NCI-H2081 treated with DMSO at 0.1 percent for 48 hours (cell line): ENCODE measurements at regions not wholly inside any gene's neighbourhood (a gene's known extent, or its start where the extent isn't known, plus 50 kb on each side); places are given as distances from the start of the nearest gene placed in this dataset.

Experiments
- DNase-seq: peaks from one replicate; lab custom pipeline; 2025; lab: John Stamatoyannopoulos, UW

DNA sequence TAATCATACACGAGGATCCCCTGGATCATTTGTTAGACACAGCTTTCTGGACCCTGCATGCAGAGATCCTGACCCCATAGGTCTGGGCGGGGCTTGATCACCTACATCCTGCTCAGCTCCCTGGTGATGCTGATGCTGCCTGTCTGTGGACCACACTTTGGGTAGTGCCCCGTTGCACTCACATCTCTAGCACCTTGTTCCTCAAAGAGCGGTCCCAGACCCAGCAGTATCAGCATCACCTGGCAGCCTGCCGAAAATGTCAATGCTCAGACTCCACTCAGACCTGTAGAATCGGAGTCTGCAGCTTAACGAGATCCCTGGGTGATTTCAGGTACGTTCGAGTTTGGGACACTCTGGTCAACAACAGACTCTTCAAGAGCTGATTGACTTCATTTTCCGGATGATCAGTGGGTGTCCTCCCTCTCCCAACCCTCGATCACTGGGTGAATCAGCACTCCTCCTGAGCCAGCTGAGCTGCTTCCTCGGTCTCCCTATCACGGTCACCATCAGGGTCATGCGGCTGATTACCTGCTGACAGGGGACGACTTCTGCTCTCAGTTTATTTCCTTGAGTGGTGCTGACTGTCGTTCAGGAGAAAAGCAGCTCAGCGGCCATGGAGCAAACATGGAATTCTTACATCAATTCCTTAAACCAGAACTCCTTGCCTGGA lies 150.6 kb upstream of the RAB12 start:
- DNase-seq = no peak

DNA sequence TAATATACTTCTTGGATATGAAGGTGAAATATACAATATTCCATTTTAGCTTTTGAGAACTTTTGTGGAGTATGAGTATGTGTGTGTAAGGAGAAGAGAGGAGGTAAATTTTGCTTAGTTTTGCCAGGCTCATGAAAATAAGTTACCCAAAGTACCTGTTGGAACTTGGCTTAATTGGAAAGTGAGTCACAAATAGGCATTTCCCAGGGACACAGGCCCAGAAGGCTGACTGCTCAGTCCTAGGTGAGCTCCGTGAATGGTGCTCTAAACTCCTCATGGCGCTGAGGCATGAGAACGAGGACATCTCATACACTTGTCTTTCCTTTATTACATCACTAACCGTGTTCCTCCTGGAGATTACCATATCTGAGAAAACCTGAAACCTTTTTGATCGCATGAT lies 148.5 kb upstream of the RAB12 start:
- no peak for DNase-seq

DNA sequence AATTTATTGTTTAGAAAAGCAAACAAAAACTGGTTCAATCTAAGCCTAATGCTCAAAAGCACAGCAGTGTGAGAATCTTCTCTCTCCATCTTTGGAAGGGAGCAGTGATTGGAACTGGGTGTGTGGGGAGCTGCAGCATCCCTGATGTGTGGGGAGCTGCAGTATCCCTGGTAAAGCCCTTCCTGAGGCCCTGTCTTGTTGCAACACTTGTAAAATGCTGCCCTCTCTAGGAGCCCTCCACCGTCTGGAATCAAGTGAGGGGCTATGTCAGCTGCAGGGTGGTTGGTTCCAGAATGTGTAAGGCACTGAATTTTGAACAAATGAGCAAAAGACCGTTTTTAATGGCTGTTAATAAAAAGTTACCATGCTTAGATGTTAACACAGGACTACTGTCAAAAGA lies 147.7 kb upstream of the RAB12 start:
- DNase-seq = no peak

DNA sequence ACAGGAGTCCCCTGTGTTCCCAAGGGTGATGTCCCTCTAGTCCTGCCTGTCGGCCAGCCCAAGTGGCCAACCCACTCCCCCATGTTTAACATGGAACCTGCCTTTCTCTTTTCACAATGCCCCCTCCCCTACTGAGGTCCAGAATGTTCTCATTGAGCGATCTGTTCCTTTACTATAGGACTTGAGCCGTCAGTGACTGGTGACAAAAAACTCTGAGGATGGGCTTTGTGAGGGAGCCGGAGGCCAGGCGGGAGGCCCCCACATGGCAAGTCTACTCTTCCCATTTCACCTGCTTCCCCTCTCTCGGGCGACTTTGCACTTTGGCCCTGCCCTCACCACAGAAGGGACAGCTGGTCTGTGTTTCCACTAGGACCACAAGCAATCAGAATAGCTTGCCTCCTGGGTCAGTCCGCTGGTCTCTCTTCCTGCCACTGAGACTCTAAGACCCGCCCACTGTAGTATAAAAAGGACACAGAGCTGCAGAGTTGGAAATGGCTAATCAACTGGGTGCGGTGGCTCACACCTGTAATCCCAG lies 146.5 kb upstream of the RAB12 start:
- no peak for DNase-seq

DNA sequence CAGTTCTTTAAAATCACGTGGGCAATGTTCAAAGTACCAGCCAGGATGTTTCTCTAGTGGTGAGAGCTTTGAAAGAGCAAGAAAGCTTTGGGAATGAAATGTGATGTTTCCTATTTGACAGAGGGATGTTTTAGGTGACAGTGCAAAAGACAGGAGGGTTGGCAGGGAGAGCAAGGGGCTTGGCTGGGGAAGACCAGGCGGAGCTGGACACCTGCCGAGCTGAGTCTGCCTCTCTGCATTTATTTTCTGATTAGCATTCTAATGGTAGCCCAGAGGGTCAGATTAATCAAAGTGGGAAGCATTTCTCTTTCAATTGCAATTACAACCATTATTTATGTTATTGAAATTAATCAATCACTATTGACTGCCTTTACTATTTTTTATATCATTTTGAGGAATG lies 145.4 kb upstream of the RAB12 start:
- no peak for DNase-seq

DNA sequence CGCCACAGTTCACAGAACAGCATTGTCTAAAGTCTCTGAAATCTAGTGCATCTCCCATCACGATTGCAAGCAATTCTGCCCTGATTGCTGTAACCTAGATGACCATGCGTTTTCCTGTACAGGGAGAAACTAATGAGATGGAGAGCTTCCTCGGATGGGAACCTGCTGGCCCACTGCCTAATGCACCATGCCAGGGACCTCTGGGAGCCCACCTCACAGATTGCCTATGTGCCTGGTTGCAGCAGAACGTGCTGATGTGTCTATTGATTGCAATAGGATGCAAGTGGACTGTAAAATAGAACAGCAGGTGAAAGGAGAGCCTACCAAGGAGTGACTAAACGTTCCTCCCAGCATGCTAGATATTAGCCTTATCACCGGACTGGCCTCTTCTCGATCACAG lies 141.0 kb upstream of the RAB12 start:
- no peak for DNase-seq

DNA sequence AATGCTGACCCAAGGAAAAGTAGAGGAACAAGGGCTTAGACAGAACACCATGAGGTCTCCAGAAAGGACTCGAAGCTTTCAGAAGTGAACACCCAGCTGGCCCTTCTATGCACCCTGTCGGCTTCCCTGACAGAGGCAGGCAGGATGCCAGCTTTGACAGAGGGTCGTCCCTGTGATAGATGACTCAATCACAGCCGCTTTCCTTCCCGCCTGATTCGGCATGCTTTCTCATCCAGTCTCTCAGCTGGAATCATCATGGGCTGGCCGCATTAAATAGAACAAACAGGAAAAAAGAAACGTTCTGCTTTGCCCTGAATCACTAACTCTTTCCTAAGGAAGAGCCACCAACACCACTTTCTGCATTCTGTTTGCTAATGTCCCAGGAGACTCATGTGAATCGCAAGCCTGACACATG lies 140.3 kb upstream of the RAB12 start:
- DNase-seq = no peak

DNA sequence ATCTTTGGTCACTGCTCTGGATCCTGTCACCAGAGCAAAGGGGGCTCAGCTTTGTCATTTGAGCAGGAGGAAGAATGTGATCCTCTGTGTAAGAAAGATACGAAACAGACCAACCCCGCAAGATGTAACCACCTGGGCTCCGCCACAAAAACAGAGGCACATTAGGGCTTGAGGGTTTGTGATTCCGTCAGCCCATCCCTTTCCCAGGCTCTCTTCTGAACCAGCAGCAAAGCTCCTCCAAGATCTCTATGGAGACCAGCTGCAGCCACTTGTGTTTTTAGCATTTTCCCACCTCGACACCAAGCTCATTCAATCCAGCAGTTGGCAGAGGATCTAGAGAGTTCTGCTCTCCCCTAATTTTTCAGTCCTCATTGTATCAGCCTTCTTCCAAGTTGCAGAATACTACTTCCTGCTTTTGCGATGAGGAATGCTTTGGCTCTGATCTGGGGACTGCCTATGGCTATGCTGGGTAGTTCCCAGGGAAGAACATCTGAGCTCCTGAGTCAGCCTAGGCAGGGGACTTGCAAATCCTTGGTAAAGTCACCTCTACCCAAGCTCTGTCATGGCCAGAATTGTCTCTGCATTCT lies 139.6 kb upstream of the RAB12 start:
- no peak for DNase-seq

DNA sequence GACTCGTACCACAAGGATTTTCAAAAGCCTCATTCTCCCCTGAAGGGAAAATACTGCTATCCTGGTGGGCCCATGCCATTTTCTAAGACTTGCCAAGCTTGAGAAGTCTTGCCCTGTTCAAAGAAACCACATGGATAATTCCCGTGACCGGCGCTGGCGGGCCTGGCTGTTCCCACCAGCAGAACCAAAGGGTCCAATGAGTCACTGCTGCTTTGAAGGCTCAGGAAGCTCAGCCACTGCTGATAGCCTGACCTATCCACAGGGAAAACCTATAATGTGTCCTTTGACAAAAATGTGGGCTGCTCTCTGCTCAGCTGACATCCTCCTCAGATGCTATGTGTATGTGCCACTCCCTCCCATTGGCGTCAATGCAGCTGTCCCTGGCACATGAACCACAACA lies 137.9 kb upstream of the RAB12 start:
- no peak for DNase-seq

DNA sequence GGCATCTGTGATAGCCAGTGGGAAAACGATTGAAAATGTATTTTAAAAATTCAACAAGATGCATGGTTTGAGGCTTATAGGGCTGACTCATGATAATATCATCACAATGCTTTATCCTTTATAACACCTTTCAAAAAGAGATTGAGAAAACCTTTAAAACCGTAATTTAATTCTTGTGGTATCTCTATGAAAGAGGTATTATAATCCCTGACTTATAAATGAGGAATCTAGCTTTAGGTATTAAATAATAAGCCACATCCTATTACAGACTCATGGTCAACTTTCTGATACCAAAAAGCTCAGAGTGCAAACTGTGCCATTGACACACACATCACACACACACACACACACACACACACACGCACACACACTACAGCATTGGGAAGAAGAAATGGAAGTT lies 134.6 kb upstream of the RAB12 start:
- DNase-seq = no peak

DNA sequence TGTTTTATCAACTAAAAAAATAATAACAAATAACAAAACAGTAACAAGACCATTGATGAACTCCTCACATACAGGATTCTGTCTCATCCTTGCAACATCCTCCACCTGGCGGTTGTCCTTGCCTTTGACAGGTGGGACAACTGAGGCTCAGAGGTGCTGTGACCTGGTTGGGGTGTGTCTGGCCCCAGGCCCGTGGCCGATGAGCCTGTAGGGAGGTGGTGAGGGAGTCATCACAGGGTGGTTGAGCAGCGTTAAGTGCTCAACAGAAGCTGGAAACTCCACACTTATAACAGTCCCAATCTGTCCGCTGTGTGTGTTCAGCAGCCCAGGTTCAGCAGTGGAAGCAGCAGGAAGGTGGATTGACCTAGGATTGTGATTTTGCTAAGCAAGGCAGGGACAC lies 131.6 kb upstream of the RAB12 start:
- DNase-seq = no peak

DNA sequence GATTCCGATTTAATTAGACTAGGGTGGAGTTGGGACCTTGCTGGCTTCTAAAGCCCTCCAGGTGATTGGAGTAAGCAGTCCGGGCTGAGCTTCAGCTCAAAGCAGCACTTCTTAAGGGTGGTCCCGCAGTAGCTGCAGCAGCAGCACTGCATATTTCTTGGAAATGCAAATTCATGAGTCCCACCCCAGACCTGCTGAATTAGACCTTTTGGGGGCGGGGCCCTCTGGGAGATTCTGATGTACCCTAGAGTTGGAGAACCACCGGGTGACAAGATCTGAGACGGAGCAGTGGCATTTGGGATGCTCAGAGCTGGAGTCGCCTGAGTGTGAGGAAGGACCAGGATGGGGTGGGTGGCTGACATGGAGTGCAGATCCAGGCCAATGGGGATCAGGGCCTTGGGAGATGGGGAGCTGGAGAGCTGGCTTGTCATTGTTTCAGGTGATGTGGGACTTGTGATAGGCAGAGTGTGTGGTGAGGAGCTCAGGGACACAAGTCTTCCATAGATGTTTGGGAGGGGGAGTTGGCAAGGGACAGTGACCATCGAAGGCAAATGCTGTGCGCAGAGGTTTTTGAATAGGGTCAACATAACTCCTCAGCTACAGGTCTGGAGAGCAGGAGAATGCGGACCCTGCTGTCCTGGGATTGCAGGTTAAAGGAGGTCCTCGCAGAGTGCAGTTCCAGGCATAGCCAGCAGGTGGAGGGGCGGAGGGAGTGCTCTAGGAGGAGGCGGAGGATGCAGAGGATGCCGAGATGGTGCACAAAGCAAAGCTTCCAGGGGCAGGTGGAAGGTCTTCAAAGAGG lies 130.9 kb upstream of the RAB12 start:
- DNase-seq = no peak

DNA sequence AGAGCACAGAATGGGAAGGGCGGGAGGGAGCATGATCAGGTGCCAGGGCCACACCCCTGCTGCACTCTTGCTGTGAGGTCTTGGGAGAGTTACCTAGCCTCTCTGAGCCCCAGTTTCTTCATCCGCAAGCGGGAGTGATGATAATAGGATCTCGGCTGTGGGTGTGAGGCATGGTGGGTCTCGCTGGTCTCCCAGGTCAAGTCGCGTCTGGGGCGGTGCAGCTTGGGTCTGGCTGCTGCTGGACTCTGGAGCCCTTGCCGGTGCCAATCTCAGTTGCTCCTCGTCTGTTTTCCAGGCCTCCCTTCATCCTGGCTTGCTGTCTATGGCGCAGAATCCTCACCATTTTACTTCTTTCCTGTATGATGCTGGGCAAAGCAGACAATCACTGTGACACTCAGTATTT lies 130.3 kb upstream of the RAB12 start:
- no peak for DNase-seq

DNA sequence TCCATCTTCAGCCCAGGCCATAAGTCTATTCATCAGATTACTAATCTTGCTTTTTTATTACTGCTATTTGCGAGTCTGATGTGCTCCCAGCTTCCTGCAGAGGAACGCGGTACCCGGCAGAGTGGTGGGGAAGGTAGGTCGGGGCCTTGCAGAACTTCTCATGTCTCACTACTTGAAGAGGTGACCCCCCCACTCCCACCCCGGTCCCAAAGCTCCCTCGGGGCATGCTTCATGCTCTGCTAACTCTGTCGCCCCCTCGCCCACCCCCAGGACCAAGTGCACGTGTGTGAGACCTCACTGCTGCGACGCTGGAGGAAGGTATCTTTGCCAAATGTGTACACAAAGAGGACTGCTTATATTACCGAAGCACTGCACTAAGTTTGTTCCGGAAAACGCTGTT lies 129.4 kb upstream of the RAB12 start:
- no peak for DNase-seq

DNA sequence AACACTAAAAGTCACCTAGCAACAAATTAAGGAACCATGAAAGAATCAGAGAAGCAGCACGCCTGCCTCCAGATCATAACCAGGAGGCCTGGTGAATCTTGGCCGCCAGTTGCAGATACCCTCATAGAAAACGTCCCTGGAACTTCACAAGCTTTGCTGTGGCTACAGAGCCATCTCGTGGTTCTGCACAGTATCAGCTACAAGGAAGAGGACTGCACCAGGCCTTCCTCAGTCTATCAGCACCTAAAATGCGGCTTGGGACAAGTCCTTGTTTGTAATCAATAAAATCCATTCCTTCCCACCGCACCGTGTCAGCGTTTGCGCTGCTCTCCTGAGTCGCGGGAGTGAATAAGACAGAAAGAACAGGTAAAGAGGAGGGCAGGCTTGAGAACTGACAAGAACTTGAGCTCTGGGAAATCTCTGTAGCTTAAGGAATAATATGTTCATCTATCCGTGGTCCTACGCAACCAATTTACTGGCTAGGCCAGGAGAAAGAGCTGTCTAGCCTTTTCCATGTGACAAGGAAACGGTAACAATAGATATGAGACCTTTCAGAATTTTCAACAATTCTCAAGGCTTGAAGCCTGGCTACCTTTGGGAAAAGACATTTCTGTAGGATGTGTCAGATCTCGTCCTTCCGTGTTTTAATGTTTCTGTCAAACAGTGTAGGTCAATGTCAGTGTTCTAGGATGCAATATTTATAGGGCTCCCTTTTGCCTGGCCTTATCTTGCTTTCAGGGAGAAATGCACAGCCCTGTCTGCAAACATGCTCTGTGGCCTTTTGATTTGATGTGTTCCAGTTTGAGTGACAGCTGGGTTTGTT lies 128.5 kb upstream of the RAB12 start:
- no peak for DNase-seq

DNA sequence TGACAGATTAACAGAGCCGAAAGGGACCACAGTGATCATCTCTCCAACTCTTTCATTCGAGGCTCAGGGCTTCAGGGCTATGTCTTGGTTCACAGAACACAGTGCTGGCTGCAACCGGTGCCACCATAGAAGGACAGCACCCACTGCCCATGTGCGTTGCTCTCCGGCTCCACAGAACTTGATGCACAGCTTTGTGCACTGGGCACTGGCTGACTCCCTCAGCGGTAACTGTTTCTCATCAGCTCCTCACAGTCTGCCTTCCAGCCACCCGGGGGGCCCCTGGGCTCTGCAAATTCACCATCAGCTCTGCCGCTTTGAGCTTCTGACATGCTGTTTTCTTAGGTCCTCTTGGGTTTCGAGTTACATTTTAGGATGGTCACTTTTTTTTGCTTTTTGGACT lies 124.3 kb upstream of the RAB12 start:
- DNase-seq = no peak

DNA sequence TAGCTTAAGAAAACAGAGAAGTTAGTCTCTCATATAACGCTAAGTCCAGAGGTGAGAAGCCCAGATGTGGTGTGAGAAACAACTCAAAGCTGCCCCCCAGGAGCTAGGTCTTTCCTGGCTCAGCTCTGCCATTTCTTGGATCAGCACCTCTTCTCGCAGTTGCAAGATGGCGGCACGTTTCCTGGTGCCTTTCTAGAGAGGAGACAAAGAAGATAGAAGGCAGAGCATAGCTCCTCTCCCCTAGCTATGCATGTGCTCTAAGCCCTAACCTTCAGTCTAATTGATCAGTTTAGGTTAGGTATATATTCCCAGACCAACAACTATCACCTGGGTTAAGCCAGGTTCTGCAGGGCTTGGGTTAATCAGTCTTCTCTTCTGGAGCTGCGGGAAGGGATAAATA lies 119.5 kb upstream of the RAB12 start:
- DNase-seq = no peak

DNA sequence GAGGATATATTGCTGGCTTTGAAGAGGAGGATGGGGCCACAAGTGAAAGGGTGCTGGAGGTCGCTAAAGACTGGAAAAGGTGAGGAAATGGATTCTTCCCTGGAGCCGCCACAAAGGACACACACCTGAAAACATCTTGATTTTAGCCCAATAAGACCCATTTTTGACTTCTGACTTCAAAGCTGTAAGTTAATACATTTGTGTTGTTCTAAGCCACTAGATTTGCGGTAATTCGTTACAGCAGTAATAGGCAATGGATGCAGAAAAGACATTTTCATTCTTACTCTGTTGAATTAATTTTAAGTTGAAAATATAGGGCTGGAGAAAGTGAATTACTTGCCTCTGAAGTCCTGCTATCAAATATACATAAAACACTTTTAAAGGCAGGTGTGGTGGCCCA lies 117.7 kb upstream of the RAB12 start:
- DNase-seq = no peak

DNA sequence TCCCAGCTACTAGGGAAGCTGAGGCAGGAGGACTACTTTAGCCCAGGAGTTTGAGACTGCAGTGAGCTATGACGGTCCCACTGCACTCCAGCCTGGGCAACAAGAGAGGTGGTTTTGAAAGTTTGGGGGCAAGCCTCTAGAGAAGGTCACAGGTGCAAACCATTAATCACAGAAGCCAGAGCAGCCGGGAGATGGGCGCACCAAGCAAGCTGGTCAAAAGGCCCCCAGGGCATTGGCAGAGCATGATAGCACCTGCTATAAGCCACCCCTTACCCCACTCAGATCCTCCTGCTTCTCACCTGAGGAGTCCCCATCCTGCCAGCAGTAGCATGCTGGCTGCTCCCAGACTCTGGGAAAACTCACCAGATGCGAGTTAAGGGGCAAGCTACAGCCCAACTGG lies 116.1 kb upstream of the RAB12 start:
- no peak for DNase-seq

DNA sequence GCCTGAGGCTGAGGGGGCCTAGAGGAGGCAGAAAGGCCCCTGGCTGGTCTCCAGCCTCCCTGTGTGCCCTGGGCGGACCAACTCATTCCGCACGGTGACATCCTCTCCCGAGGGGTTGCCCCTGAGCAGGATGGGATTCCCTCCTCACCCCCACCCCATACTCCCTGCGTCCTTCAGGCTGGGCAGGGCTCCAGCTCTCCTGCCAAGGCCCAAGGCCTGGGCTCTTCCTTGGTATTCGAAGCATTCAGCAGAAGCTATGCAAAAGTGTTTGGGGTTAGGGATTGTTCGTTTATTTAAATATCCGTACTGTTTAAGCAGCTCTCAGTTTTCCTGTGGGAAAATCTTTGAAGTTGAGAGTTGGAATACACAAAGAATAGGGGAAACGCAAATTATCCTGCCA lies 113.1 kb upstream of the RAB12 start:
- no peak for DNase-seq

DNA sequence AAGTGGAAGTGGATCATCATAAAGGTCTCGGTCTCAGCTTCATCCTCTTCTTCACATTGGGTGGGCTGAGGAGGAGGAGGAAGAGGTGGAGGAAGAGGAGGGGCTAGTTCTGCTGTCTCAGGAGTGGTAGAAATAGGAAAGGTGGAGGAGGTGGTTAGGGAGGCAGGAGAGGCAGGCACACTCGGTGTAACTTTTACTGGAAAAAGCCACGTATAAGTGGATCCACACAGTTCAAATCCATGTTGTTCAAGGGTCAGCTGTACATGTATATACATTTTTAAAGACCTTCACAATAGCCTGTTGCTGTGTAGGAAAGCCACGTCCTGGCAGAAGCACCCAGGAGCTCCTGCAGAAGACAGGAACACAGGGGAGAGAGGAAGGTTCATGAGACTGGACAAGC lies 110.3 kb upstream of the RAB12 start:
- DNase-seq = no peak
